GM21786 (cell line): ENCODE measurements at regions not wholly inside any gene's neighbourhood (a gene's known extent, or its start where the extent isn't known, plus 50 kb on each side); places are given as distances from the start of the nearest gene placed in this dataset.
"Not testable (repeated sequence)": the region's sequence is repeated elsewhere in the genome, so short reads cannot be mapped to it uniquely, and the experiment has no call there.

Experiments used
- ATAC-seq: cut with Tn5 transposase; IDR thresholded peaks from one replicate; pipeline ENCODE4 v1.9.1; 2021; ENCODE audit not compliant: unreplicated experiment

DNA sequence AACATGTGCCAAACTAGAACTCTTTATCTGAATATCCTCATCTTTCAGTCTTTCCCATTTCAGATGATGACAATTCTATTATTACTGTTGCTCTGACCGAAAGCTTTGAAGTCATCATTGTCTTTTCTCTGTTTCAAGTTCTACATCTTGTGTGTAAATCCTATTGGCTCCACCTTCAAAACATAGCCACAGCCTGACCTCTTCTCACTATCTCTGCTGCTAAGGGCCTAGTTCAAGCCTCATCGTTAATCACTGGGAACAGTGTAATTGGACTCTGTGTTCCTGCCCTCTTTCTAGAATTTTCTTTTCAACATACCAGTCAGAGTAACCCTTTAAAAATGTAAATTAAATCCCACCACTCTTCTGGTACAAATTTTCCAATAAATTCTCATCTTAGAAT, 105.1 kb downstream of the OXSM start:
- no peak for ATAC-seq

GRCh38 chr3:25895443-25895842, 105.6 kb downstream of the OXSM start:
- ATAC-seq = no peak

DNA sequence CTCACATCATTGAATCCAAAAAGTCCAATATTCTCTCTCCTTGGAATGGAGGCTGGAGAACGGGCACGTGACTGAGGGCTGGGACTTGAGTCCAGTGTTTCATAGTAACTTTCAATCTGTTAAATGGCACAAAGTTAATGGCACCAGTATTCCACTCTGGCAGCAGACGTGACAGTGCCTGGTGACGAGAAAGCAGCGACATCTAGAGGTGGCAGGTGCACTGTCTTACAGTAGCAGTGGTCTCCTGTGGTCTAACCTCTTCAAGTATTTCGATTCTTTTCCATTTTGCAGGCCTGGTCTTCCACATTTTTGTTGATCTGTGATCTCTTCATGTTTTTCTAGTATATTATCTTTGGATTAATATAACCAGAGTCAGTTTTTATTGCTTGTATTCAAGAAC, 107.1 kb downstream of the OXSM start:
- peak; percentile 75 for ATAC-seq

- ATAC-seq = no peak
Measured at GRCh38 chr3:25899352-25900101, 109.6 kb downstream of the OXSM start.

DNA sequence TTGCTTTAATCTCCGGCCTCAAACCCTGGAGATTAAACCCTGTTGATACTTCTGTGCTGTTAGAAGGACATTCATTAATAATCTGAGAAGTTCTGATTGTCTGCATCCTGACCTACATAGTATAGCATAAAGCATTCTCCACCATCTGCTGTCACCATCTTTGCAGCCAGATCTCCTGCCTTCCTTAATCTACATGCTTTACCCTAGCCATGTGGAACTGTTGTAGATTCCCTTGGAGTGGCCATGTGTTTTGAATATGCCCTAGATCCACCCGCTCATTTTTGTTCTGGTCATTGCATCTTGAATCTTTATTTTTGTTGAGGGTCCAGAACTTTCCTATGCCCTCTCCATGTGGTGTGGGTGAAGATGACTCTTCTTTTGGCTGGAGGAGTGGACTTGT, 110.3 kb downstream of the OXSM start:
- no peak for ATAC-seq

DNA sequence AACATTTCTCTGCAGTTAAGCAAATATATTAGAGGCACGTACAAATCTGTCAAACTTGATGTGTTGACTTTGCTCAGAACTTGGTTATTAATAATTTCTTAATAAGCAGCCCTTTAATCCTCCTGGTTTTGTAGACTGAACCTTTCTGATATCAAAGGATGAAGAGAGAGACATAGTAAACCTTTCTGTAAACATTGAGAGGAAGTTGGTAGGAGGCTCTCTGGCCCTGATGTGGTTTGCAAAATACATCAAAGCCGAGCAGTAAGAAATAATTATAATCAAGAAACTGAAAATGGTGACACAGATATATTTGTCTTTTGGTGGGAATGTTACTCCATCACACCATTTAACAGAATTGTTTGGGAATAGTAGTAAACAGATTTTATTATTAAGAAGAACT, 111.9 kb downstream of the OXSM start:
- ATAC-seq = no peak

DNA sequence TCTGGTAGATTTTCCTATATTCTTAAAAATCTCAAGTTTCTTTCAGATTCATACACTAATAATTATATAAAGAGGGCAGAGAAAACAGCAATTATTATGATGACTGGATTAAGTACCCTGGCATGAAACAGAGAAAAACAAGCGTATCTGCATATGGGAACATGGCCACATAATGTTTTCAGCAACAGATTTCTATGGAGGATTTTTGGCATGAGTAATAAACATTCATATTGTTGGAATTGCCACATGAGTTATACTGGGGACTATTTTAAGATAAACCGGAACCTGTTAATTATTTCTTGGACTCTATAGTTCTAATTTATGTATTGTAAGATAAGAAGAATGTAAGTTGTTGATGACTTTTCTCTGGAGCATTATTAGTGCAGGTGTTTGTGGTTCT, 112.7 kb downstream of the OXSM start:
- no peak for ATAC-seq

- ATAC-seq = no peak
Measured at GRCh38 chr3:25903371-25904129, 113.7 kb downstream of the OXSM start.

- ATAC-seq = no peak
Measured at GRCh38 chr3:25904206-25904605, 114.3 kb downstream of the OXSM start.

DNA sequence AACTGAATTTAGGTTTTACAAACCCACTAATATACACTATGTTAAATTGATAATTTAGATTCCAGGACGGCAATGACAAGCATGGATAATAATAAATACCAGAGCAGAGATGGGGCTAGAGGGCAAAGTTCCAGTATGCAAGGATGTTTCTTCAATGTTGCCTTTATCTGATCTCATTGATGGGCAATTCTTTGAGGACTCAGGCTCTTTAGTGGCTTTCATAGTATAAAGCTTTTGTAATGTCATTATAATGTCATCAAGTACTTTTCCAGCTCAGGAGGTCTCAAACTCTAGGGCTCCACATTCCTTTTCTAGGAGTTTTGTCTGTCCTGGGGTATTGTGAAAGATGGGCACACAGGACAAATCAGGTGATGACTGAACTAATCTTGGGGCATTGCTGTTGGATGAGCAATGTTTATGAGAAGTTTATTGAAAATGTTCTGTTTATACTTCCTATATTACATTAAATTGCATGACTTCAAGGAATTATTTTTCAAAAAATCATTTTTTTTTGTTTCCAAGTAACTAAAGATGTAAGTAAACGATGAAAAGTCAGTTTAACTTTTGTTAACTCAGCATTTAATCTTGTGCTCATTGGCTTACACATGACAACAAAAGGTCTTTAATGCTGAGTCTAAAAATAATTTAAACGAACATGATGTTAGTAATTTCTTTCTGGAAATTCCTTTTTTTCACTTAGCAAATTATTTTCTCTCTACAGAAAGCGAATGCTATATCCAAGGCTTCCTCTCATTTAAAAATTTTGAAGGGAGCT, 116.4 kb downstream of the OXSM start:
- no peak for ATAC-seq

DNA sequence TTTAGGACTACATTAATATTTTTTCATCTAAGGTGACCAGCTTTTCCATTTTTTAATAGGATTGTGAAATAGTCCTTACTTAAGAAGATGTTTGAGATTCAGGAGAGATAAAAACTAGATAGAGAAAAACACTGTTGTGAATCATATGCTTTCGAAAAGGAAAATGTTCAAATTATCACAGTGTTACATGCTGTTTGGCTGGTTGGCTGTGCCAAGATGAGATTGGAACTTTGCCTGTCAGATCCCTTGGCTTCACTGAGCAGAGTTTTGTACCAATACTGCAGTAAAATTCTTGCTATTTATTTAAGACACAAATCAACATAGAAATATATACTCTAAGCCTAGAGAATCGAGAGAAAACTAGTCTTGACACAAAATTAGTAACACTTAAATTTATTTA, 117.2 kb downstream of the OXSM start:
- no peak for ATAC-seq

DNA sequence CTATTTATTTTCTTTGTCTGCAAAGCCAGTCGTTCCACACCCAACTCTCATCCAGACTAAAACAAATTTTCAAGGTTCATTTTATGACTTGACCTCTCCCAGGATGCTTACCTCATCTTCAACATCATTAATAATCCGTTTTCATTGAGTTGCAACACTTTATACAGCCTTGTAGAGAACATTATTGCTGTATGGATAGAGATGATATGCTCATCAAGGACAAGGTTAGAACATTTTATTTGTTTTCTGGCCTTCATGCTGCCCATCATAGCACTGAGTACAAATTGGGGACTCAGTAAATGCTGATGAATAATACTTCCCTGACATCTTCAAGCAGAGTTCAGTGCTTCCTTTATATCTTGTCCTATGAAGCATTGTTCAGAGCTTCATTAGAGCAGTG, 120.2 kb downstream of the OXSM start:
- ATAC-seq = no peak

DNA sequence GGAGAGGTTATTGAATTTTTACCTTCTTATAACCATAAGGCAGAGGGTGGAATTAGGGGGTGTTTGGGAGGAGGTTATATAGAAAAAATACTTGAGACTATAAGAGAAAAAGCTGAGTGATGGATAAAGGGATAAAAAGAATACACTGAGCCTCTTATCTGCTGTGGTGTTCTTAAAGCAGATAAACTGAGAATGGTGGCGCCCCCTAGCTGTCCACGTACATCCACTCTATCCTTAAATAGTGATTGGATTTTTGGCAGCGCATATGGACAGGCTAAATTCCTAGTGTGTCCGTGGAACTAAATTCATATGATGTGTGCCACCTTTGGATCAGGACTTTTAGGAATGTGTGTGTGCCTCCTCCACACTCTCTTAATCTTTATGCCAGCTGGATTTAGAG, 121.1 kb downstream of the OXSM start:
- no peak for ATAC-seq

DNA sequence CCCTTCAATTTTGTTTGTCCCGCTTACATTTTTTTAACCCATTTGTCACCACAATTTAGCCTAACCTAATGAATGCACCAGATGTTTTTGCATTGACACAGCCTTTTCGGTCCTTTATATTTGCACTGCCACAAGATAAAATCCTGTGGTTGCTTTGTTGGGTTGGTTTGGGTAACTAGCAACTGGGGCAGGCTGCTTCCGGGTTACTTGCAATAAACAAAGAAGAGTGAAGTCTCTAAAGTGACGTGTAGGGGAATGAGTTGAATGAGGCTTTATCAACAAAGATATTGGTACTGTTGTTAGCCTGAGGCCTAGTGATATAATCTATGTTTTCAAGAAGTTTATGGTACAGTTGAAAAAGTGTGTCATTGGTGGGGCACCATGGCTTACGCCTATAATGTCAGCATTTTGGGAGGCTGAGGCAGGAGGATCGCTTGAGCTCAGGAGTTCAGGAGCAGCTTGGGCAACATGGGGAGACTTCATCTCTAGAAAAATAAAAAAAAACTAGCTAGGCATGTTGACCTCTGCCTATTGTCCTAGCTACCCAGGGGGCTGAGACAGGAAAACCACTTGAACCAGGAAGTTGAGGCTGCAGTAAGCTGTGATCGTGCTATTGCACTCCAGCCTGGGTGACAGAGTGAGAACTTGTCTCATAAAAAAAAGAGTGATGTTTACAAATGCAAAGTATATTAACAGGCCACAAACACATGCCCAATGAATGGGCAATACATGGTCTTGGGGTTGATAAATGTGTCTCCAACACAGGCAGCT, 121.8 kb downstream of the OXSM start:
- no peak for ATAC-seq

GRCh38 chr3:25913179-25913578, 123.3 kb downstream of the OXSM start:
- no peak for ATAC-seq

- no peak for ATAC-seq
Measured at GRCh38 chr3:25915673-25916072, 125.8 kb downstream of the OXSM start.

GRCh38 chr3:25916321-25916720, 126.4 kb downstream of the OXSM start:
- no peak for ATAC-seq

DNA sequence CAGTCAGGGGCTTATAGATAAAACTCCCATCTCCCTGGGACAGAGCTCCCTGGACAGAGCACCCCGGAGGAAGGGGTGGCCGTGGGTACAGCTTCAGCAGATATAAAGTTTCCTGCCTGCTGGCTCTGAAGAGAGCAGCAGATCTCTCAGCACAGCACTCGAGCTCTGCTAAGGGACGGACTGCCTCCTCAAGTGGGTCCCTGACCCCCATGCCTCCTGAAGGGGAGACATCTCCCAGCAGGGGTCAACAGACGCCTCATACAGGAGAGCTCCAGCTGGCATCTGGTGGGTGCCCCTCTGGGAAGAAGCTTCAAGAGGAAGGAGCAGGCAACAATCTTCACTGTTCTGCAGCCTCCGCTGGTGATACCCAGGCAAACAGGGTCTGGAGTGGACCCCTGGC, 142.1 kb downstream of the OXSM start:
- not testable (repeated sequence) for ATAC-seq

GRCh38 chr3:25938566-25939325, 148.9 kb downstream of the OXSM start:
- no peak for ATAC-seq

- no peak for ATAC-seq
Measured at GRCh38 chr3:25940935-25941334, 151.0 kb downstream of the OXSM start.
